ENCODE measurements at regions not wholly inside any gene's neighbourhood (a gene's known extent, or its start where the extent isn't known, plus 50 kb on each side); places are given as distances from the start of the nearest gene placed in this dataset.

DNA sequence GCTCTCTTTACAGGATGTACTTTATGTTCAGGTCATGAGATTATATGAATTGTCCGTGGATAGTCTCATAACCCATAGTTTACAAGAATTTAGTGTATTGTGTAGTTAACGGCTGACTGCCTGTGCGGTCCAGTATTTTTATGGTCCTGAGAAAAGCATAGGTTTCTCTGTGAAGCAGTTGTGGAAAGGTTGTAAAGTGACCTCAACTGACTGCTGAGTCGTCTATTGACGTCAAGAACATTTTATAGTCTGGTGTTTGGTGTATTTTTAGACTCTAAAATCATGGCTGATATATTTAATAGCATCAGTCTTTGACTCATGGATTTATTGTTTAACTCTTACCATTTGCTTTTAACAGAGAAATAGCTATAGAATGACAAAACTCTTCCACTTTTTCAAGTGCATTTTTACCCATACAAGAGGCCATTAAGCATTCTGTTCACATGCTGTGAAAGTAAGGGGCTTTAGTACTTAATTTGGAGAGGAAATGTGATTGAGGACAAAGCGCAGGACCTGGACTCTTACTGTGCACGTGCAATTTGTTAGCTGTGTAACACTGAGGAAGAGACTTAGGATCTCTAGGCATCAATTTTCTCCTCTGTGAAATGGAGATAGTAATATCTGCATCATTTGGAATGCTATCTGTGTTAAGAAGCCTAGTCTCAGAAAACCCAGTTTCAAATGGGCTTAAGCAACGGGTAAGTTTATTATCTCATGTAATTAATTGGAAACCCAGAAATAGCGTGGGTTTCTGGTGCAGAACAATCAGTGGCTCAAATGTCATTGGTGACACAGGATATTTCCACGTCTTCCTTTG is 240.8 kb downstream of the NFKBIZ start:
- TF ChIP-seq CTCF (IDR thresholded peaks at IDR 0.05; ENCODE audit: insufficient read depth, low read length) (no peak), SPI1 (IDR thresholded peaks at IDR 0.05; ENCODE audit: borderline replicate concordance, low read depth) (no peak), POLR2AphosphoS5 (IDR thresholded peaks at IDR 0.05; ENCODE audit: low read depth) (no peak)
- TF ChIP-seq, protein P1, sequence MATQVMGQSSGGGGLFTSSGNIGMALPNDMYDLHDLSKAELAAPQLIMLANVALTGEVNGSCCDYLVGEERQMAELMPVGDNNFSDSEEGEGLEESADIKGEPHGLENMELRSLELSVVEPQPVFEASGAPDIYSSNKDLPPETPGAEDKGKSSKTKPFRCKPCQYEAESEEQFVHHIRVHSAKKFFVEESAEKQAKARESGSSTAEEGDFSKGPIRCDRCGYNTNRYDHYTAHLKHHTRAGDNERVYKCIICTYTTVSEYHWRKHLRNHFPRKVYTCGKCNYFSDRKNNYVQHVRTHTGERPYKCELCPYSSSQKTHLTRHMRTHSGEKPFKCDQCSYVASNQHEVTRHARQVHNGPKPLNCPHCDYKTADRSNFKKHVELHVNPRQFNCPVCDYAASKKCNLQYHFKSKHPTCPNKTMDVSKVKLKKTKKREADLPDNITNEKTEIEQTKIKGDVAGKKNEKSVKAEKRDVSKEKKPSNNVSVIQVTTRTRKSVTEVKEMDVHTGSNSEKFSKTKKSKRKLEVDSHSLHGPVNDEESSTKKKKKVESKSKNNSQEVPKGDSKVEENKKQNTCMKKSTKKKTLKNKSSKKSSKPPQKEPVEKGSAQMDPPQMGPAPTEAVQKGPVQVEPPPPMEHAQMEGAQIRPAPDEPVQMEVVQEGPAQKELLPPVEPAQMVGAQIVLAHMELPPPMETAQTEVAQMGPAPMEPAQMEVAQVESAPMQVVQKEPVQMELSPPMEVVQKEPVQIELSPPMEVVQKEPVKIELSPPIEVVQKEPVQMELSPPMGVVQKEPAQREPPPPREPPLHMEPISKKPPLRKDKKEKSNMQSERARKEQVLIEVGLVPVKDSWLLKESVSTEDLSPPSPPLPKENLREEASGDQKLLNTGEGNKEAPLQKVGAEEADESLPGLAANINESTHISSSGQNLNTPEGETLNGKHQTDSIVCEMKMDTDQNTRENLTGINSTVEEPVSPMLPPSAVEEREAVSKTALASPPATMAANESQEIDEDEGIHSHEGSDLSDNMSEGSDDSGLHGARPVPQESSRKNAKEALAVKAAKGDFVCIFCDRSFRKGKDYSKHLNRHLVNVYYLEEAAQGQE (IDR thresholded peaks at IDR 0.05; ENCODE audit: insufficient replicate concordance, low read depth) = no peak

All from HL-60 (cell line).